ENCODE measurements at regions not wholly inside any gene's neighbourhood (a gene's known extent, or its start where the extent isn't known, plus 50 kb on each side); places are given as distances from the start of the nearest gene placed in this dataset.
"Not testable (repeated sequence)": the region's sequence is repeated elsewhere in the genome, so short reads cannot be mapped to it uniquely, and the experiment has no call there.

GRCh38 chr4:180360113-180360512 lies 1883.1 kb upstream of the TENM3 start:
- DNase-seq: not testable (repeated sequence)

DNA sequence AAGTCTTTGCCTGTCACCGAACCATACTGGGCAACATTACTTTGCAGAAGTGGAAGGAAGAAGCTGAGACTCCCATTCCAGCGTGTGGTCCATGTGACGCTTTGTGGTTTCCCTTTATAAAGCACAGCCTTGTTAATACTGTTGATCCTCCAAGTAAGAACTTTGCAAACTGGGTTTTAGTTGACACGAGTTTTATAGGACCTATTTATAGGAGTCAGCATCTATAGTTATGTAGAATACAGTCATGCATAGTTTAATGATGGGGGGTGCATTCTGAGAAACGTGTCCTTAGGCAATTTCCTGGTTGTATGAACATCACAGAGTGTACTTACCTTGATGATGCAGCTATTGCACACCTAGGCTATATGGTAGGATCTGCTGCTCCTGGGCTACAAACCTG lies 1879.4 kb upstream of the TENM3 start:
- no peak for DNase-seq

- DNase-seq: no peak
These were observed 1870.5 kb upstream of the TENM3 start for GRCh38 chr4:180372691-180373090.

- no peak for DNase-seq
These were observed 1865.5 kb upstream of the TENM3 start for GRCh38 chr4:180377741-180378140.

- no peak for DNase-seq
These were observed 1862.5 kb upstream of the TENM3 start for GRCh38 chr4:180380733-180381132.

DNA sequence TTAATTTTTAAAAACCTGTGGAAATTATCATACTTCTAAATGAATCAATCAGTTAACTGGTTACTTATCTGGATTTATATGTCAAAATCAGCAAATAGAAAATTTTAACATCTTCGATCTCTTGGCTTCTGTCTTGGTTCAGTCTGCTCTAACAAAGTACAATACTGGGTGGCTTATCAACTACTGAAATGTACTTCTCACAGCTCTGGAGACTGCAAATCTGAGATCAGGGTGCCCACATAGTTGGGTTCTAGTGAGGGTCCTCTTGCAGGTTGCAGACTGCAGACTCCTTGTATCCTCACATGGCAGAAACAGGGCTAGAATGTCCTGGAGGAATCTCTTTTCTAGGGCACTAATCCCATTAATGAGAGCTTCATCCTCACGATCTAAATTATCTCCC lies 1851.6 kb upstream of the TENM3 start:
- no peak for DNase-seq

DNA sequence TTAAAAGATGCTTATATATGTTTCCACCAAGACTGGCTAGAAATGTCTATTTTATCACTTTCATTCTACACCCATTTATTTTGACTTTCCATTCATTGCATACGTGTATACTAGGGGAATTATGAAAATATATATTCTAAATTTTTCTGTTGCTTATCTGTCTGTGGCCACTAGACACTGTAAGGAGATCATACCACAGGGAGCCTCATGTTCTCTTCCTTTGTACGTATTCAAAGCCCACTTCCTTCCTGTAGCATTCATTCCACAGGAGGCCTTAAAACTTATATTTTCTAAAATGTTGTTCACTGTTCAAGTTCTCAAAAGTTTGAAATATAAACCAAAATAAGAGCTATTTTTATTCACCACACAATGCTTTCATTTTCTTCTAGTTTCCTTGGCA lies 1848.9 kb upstream of the TENM3 start:
- DNase-seq: no peak

GRCh38 chr4:180394730-180395129 lies 1848.5 kb upstream of the TENM3 start:
- DNase-seq: no peak

DNA sequence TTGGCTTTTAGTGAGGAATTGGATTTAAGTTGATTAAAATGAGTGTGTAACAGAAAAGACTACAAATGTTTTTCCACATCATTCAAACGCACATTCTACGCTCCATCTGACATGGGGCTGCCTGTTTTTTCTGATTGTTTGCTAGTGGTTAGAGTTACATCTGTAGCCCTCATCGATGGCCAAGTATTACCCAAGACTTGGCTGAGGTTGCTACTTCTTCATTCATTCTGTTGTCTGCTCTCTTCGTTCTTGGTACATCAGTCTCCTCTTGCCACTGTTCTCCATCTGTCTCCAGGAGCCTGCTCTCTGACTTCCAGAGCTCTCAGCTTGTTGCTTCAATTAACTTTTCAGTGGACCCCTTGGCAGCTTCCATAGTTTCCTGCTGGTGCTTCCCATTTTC lies 1844.6 kb upstream of the TENM3 start:
- DNase-seq: no peak

- no peak for DNase-seq
These were observed 1835.8 kb upstream of the TENM3 start for GRCh38 chr4:180407275-180407885.

DNA sequence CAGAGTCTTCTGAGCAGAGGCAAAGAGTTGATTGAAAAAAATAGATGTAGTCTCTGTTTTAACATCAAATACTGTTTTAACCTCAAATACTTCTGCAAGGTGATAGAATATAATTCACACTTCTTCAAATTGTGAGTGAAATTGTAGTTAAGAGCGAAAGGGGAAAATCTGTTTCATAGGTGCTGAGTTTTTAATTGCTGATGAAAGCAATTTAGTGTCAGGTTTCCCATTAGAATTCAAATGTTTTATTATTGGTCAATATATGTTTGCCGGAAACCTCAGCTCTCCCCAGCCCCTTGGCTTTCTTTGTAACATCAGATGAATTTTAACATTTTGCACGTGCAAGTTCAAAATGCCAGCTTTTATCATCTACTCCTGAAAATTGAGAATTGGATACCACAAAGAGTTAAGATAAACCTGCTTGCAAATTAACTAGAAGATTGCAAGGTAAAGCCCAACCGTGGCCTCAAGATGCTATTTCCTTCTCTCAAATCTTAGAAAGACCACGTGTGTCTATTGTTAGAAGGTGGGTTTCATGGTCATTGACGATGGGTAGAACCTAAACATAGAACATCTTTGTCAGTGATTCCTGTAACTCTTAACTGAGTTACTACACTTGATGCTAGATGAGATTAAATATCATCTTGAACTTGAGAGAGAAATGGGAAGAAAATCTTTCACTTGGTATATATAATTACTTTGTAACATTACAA lies 1824.2 kb upstream of the TENM3 start:
- no peak for DNase-seq

DNA sequence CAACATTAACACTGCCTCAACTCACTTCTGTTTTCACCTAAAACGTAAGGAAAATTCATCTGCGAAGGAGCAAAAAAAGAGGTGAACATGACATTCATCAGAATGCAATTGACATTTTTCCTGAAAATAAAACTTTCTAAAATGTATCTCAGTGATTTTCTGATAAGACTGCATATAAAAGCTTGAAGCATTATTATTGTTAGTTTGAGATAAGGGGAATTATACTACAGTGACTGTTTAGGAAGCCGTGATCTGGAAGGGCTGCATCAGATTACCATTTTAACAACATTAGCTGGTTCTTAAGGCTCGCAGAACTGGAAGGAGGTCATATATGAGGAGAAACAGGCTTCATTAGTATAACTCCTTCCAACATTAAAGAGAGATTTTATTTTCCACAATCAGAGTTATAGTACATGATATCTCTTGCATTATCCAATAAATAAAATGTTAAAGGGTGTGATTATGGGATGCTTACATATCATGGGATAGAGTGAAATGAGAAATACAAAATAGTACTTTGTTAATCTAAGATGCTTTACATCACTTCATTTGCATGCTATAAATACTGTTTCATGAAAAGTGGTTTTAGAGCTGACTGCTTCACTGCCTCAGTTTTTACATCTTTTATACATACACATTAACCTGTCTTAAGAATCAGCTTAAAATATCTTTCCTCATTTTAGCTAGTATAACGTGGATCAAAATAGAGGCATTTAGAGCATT lies 1820.1 kb upstream of the TENM3 start:
- no peak for DNase-seq

- no peak for DNase-seq
These were observed 1819.5 kb upstream of the TENM3 start for GRCh38 chr4:180423712-180424057.

DNA sequence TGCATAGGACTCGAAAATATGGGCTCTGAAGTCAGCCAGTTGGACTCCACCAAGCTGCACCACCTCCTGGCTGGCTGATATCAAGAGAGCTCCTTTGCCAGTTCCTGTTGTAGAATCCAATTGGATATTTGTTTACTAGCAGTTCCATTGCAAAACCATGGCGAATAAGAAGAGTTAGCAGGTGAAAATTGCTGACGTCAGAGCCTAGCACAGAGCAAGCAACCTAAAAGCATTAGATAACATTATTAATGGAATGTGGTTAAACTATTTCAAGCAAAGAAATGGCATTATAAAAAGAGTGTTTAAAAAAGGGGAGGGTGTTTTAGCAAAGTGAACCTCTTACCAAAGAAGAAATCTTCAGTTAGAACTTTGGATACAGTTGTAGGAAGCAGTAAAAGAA lies 1816.3 kb upstream of the TENM3 start:
- no peak for DNase-seq

- DNase-seq: no peak
These were observed 1812.9 kb upstream of the TENM3 start for GRCh38 chr4:180430283-180430682.

GRCh38 chr4:180434131-180434895 lies 1808.9 kb upstream of the TENM3 start:
- DNase-seq: no peak

- no peak for DNase-seq
These were observed 1806.8 kb upstream of the TENM3 start for GRCh38 chr4:180436361-180436760.

GRCh38 chr4:180437601-180438000 lies 1805.6 kb upstream of the TENM3 start:
- no peak for DNase-seq

DNA sequence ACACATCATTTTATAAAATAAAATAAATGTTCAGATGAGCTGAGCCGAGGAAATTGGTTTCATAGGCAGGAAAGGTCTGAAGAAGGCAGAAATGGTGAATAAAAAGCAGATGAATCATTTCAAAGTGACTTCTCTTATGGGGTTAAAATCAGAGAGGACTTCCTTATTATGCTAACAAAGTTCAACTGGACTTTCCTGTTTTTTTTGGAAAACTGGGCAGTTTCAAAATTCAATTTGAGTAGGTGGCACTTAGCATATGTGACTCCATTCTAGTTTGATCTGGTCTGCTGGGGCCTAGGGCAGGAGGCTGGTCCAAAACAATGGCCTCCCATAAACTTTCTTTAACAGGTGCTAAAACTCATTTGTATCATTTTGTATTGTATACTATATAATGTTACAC lies 1794.9 kb upstream of the TENM3 start:
- no peak for DNase-seq

DNA sequence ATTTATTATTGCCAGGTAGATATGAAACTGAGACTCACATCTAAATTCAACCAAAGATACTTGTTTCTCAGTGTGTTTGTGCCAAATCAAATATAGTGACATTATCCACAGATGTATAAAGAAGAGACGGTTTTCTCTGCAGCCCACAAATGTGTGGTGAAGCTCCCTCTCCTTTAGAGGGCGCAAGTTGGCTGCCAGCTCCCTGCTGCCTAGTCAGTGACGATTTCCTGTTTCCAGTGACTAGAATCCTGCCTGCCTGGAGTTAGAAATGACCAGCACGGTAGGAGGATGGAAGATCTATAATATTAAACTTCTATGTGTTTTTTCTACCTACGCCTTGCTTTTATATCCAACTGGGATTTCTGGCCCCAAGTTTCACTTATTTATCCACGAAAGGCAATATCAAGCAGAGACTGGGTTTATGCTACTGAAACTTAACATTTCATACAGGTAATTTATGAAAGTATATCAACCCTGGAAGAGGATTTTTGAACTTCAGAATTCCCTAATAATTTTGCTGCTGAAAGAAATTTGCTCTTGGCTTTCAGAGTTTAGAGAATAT lies 1793.7 kb upstream of the TENM3 start:
- DNase-seq: no peak

- DNase-seq: no peak
These were observed 1788.0 kb upstream of the TENM3 start for GRCh38 chr4:180455226-180455625.

DNA sequence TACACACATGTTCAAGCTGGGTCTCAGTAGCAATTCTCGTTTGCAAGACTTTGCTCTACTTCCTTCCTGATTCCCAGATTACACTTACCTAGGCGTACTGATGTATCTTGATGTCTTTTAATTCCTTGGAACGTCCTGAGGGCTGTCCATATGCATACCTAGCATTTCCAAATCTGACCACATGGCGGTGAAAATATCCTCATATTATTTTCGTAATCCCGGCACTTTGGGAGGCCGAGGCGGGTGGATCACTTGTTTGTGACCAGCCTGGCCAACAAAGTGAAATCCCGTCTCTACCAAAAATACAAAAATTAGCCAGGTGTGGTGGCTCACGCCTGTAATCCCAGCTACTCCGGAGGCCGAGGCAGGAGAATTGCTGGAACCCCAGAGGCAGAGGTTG lies 1786.3 kb upstream of the TENM3 start:
- no peak for DNase-seq

DNA sequence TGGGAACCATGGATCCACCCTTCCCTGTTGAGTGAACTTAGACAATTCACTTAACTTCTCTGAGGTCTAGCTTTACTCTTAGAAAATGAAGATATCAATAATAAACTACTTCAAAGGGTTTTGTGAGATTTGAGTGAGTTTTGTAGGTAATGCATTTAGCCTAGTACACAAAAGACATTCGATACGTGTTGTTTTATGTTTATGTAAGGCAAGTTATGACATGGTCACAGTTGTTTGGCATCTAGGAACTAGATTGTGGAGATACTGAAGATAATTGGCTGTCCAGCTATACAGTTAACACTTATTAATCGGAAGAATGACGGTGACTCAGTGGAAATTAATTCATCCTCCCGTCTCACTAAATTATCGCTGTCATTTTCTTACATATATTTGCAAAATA lies 1781.1 kb upstream of the TENM3 start:
- DNase-seq: no peak
